ENCODE measurements at regions not wholly inside any gene's neighbourhood (a gene's known extent, or its start where the extent isn't known, plus 50 kb on each side); places are given as distances from the start of the nearest gene placed in this dataset.

DNA sequence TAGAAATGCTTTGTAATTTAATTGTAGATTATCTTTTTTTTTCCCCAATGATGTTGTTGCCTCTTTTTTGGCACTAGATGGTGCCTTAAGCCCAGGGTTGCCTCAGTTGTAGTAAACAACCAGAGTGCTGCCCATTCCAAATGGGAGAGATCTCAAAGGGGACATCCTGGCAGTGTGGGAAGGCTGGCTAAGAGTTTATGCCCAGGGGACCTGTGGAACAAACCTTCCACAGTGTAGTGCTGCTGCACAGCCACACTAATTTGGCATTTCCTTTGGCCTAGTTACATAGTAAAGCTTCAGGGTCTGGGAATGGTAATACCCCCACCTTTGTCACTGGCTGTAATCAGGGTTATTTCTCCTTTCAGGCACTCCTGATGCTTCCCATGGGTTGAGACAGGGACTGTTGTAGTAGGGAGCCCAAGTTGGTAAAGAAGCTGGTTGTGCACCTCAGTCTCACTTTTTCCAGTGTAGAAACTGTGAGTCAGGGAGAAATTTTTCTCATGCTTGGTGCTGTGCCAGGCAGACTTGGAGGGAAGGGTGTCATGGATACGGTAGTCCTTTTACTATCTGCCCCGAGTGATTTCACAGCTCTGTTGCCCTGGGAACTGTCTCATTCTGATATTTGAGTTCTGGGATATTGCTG is 177.8 kb upstream of the ECI2 start:
- DNase-seq: no peak

DNA sequence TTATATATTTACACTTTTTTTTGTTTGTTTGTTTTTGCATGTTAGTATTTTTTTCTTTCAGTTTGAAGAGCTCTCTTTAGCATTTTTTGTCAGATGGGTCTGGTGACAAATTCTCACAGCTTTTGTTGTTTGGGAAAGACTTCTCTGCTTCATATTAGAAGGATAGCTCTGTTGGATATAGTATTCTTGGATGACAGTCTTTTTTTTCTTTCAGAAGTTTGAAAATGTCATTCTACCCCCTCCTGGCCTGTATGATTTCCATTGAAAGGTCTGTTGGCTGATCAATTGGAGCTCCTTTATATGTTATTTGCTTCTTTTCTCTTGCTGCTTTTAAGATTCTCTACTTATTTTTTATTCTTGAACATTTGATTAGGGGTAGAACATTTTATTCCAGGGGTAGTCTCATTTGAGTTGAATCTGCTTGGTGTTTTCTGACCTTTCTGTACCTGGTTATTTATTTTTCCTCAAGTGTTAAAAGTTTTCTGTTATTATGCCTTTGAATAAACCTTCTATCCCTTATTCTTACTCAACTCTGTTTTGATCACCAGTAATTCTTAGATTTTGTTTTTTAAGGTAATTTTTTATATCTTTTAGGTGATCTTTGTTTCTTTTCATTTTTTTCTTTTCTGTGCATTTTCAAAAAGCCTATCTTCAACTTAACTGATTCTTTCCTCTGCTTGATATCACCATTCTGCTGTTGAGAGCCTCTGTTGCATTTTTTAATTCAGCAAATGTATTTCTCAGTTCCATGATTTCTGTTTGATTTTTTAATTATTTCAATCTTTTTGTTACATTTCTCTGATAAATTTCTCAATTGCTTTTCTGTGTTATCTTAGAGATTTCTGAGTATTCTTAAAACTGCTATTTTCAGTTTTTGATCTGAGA is 176.8 kb upstream of the ECI2 start:
- no peak for DNase-seq

DNA sequence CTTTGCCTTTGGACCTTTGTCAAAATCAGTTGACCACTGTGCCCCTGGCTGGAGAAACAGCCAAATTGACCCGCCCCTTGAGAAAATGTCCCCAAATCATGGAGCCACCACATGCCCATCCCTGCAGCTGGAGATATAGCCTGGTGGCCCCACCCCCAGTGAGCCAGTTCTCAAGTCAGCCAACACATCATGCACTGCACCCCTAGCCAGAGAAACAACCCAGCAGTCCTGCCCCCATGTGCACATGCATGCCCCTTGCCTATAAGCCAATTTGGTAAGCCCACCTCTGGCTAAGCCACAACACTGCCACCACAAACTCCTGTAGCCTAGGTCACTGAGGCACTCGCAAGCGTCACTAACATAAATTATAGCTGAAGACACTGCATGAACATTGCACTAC is 174.2 kb upstream of the ECI2 start:
- DNase-seq: no peak

DNA sequence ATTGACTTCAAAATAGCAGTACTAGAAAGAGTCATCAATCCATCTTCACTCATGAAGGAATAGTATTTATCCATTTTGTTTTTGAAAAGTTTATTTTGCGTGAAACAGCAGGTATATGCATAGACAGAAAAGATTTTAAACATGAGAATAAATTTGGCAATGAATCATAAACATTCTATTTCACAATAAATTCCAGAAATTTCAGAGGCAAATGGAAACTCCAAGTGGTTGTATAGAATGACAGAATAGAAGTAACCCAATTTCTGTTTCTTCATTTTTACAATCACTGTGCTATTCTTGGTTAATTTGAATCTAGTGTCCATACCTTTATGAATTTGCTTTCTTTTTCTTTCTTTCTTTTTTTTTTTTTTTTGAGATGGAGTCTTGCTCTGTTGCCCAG is 173.0 kb upstream of the ECI2 start:
- DNase-seq: no peak

DNA sequence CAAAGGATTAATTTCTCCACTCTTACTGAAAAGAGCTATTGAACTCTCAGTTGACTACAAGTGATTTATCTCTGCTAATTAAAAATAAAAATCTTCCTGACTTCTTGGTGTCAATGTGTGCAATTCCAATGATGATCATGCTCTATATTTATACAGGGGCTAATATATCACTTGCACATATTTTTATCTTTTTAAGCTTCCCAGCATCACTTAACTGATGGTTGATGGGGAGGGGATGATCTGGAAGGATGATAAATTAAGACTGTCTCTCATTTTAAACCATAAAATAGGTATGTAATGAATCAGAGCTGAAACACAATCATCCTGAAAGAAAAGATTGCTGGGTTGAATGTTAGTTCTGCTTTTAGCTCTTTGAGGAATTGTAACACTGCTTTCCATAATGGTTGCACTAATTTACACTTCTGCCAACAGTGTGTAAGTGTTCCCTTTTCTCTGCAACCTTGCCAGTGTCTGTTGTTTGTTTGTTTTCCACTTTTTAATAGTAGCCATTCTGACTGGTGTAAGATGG is 169.6 kb upstream of the ECI2 start:
- no peak for DNase-seq

DNA sequence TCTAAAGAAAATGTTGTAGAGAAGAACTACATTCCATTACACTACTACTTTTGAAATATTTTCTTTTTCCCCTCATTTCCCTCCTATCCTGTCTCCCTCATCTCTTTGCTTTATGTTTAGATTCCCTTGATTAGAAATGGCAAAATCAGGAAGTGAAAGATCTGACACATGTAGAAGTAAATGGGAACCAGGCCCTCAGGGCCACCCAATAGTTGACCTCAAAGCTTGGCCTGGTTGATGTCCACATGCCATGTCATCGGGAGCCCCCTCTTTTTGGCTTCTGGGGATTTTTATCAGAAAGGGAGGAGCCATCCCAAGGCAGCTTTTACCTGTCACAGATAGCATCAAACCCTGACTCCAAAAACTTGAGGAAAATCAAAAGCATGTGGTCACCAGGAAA is 168.3 kb upstream of the ECI2 start:
- no peak for DNase-seq

DNA sequence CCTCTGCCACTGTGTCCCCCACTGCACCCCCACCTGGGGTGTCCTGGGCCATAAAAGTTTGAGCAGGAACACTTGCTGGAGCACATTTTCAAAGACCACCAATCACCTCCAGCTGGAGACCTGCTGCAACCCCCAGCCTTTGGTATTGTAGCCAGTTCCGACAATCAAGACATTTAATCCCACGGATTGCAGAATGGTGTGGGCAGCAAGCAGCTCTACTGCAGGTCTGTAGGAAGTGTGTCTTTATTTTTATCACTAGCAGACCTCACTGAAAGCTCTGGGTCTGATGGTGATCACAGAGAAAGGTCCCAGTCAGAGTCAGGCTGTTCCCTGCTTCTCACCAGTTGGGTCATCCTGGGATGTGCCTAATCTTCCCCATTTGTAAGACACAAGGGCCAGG is 167.1 kb upstream of the ECI2 start:
- no peak for DNase-seq

DNA sequence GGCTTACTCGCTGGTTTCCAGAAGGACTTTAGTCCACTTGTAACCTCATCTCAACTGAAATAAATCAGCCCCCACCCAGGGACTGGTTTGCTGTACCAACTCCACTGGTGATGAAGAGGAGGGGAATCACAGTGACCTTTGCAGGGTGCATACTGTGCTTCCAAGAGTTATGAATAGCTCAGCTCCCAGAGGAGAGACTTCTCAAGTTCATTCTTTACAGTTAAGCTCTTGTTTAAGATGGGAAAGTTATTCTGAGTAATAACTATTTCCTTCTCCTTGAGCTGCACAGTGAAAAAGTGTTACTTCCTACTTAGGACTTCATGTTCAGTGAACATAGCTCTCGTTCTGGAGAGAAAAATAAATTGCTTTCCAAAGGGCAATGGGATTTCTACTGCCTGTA is 166.5 kb upstream of the ECI2 start:
- no peak for DNase-seq

DNA sequence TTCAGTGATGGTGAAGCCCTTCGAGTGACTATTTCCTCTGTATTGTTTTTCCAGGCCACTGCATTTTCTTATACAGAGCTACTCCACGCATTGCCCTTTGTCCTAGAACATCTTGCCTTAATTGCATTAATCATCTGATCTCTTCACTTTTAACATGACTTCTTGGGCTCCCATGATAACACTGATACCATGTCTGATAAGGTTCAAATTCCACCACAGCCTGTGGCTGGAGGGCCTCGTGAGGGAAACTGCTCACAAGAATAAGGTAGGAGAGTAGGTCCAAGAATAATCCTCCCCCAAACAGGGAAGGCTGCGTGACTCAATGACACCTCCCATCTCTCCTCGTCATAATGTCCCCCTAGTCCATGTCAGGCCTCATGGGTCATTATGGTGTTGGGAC is 165.5 kb upstream of the ECI2 start:
- DNase-seq: no peak

DNA sequence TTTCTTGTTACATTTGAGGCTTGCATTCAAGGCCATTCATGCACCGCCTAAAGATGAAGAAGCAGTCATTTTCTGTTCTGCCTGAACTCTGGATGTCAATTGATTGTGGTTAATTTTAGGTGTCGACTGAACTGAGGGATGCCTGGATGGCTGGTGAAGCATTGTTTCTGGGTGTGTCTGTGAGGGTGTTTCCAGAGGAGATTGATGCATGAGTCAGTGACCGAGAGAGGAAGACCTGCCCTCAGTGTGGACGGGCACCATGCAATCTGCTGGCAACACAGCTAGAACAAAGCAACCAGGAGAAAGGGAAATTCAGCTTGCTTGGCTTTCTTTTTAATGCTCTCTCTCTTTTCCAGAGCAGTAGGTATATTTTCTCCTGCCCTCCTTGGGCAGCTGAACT is 164.1 kb upstream of the ECI2 start:
- no peak for DNase-seq

DNA sequence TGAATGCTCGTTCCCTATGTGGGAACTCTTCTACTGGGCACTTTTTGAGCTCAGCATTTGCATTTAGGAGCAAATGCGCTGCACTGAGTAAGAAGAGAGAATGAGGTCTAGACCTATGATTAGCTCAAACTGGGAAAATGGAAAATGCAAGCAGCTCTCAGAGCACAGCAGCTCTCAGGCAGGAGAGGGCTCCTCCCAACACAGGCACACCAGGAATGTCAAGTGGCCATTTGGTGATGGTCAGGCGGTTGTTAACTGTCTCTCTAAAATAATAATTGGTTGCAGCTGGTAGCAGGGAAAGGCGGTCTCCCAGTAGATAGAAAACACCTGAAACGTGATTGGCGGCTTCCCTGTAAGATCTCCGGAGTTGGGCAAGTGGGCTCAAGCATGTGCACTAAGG is 162.0 kb upstream of the ECI2 start:
- DNase-seq: peak in 2 of 3 experiments; percentile 13 to 22

DNA sequence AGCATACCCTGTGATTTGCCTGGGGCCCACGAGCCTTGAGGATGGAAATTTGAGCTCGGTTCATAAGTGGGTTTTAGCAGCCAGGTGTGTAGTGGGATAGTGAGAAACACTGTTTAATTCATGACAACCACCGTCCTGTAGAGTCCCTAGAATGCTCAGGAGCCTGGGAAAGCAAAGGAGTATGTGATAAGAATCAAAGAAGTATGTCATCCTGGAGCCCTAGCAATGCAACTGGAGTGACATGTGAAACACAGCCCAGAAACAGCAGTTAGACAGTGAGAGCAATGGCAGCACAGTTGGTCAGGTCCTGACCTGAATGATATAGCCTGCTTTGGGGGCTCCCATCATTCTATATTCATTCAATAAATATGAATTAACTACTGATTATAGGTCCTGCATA is 161.2 kb upstream of the ECI2 start:
- no peak for DNase-seq

DNA sequence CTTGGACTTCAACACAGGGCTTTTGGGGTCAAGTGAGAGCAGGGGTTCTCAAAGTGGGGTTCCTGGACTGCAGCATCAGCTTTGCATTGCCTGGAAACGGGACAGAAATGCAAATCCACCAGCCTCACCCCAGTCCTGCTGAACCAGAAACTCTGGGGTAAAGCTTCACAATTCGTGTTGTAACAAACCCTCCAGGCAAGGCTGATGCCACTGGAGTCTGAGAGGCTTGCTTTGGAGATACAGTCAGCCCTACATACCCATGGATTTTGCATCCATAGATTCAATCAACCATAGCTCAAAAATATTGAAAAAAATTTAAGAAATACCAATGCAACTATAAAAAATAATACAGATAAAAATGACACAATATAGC is 160.4 kb upstream of the ECI2 start:
- no peak for DNase-seq

DNA sequence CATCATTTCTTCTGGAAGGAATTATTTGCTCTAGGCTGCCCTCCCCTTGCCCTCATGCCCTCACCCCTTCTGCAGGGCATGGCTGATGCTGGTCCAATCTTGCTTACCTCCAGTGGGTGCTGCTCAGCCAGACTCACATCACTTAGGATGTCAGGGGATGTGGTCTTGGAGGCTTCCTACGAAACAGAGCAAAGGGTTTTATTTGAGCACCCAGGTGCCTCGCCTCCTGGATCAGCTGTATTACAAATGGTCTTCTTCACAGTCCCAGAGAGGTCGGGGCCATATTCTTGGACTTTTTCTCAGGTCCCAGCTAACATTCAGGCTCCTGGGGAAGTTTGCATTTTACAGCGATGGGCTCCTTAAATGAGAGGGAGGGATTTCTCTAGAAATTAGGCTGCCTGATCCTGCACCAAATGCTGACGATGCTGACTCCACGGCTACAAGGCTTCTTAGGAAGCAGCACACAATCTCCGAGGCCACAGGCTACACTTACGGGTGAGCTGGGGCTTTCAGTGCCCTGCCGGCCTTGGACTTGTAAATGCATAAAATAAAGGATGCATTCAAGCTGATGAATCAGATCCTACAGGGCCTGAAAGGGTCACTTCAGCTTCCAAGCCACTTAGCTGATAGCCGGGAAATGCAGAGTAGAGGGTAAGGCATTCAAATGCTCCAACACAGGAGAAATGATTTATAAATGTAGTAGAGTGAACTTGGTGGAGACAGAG is 159.8 kb upstream of the ECI2 start:
- no peak for DNase-seq

DNA sequence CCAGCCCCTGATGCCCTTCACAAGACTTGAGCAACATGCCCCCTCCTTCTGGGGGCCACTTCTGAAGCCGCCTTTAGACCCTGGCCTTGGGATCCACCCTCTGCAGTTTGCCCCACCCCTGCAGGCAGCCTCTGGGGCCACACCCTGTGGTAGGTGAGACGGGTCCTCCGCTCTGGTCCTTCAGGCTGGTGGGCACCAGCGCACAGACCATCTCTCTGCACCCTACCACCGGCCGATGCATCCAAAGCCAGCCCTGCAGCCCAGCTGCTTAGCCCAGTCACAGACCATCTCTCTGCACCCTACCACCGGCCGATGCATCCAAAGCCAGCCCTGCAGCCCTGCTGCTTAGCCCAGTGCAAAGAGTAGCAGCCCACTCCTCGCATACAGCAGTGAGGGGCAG is 159.3 kb upstream of the ECI2 start:
- DNase-seq: no peak

DNA sequence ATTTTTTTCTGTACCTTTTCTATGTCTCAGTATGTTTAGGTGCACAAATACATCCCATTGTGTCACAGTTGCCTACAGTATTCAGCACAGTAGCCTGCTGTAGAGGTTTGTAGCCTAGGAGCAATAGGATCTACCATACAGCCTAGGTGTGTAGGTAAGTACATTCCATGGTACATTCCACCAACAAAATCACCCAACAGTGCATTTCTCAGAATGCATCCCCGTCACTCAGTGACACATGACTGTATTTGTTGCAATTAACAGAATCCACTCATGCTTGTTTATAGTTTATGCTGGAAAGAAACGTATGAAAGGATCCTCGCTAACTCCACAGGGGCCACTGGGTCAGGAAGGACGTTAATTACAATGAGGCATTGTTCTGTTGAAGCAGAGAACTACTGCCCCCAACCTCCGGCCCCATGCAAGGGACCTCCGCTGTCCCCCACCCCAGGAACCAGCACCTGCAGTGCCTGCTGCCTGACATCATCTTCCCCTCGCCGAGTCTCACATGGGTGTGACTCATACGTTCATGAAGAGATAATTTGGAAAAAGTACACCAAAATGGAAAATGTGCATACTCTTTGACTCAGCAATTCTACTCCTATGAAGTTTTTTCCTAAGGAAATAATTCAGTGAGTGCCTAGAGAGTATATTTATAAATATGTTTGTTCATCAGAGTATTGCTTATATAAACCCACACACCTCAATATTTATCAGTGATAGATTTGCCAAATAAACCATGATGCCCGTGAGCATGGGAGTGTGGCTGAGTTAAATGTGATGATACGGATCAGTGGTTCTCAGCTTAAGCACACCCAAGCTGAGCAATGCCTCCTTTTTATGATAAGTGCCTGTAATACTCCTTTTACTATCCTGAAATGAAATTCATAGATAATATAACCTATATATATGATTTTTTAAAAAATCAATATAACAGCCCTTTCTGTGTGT is 156.4 kb upstream of the ECI2 start:
- no peak for DNase-seq

DNA sequence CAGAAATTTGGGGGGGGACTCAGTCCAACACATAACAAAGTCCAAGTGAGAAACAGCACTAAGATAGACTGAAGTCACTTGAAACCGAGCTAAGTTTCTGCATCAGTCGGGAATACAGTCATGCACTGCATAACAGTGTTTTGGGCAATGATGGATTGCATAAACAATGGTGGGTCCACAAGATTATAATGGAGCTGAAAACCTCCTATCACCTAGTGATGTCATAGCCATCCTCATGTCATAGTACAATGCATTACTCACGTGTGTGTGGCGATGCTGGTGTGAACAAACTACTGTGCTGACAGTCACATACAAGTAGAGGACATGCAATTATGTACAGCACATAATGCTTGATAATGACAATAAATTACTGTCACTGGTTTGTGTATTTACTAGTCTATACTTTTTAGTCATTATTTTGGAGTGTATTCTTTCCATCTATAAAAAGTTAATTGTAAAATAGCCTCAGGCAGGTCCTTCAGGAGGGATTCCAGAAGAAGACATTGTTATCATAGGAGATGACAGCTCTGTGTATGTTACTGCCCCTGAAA is 154.5 kb upstream of the ECI2 start:
- peak in 1 of 3 experiments; percentile 13 for DNase-seq

DNA sequence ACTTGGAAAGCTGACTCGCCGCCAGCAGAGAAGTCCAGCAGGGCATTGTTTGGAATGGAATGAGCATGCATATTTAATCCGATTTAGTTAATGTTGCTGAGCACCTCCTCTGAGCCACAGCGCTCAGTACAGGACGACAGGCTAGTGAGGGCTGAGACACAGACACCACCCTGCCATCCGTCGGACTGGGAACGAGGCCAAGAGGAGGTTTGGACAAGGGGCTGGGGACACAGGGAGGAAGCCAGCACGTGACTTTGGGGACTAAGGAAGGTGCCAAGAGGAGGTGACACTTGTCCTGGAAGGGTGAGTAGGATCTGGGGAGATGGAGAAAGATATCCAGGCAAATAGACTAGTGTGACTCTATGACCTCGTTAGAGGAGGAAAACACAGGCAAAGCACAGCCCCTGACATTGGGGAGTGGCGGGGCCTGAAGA is 152.5 kb upstream of the ECI2 start:
- peak in 1 of 3 experiments; percentile 33 for DNase-seq

DNA sequence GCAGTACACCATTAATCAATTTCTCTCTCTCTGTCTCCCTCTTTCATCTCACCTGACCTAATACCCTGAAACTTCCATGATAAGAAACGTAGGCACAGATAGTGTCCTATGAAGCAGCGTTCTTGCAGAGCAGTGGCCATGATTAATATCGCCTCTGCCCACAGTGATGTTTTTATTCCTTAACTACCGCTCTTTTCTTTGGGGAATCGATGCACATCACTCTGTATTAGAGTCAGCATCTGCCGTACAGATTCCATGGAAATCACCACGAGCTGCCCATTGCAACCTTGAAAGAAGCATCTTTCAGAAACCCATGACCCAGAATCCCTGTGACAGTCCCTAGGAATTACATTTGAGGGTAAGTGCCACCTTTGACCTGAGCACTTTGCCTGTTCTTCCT is 152.0 kb upstream of the ECI2 start:
- no peak for DNase-seq

DNA sequence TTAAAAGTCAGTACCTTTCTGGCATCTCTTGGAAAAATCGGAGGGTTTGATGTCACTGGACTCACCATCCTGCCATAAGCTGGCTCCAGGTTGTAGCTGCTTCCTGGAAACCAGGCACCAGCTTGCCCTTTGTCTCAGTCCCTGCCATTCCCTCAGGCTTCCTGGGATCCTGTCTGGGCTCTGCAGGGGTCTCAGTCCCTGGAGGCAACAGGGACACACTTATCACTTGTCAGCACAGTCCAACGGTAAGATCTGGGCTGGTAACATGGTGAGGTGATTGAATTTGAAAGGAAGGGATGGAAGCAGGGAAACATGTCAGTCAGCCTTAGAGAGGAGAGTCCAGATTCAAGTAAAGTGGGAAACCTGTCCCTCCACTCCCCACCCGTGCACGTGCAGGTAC is 147.6 kb upstream of the ECI2 start:
- peak in 1 of 3 experiments; percentile 43 for DNase-seq

DNA sequence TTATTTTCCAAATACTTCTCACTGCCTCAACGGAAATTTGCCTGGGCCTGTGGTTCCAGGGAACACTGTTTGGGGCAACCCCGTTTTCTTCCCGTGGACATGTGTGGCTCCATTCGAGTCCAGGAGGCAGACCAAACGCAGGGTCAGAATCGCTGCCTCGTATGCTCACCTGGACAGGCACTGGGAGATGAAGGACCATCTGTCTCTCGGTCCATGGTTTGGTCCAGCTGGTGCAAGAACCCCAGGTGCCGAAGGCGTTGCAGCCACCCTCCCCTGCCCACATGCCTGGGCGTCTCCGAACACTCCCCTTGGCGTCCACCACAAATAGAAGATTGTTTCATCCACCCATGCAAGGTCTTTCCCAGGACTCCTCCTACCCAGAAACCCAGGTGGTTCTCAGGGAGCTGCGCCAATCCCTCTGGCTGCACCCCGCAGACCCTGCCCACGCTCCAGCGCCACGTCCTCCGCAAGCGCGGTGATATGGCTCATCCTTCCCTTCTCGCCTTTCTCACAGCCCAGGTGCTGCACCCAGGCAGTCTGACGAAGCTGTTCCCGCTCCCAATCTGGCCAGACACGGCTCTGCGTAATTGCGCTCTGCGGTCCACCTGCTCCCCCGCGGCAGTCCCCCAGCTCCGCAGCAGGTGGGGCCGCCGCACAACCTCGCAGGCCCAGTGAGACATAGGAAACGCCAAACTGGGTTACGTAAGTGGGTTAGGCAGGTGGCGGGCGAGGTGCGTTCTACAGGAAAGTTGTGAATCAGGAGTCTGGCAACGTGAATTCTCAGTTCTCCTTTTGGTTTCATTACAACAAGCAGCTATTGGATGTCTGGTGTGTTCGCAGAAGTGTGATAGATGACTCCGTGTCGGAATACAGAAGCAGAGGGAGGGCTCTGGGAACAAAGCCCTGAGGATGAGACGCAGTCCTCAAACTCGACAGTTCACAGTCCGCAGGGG is 146.2 kb upstream of the ECI2 start:
- peak; percentile 77 to 90 (median 79) for DNase-seq
